HG03108 (cell line): ENCODE measurements at regions not wholly inside any gene's neighbourhood (a gene's known extent, or its start where the extent isn't known, plus 50 kb on each side); places are given as distances from the start of the nearest gene placed in this dataset.
"Not testable (repeated sequence)": the region's sequence is repeated elsewhere in the genome, so short reads cannot be mapped to it uniquely, and the experiment has no call there.

Source experiments
- ATAC-seq: cut with Tn5 transposase; IDR thresholded peaks from one replicate; pipeline ENCODE4 v1.9.1; 2021; ENCODE audit warnings: moderate library complexity; ENCODE audit not compliant: unreplicated experiment

DNA sequence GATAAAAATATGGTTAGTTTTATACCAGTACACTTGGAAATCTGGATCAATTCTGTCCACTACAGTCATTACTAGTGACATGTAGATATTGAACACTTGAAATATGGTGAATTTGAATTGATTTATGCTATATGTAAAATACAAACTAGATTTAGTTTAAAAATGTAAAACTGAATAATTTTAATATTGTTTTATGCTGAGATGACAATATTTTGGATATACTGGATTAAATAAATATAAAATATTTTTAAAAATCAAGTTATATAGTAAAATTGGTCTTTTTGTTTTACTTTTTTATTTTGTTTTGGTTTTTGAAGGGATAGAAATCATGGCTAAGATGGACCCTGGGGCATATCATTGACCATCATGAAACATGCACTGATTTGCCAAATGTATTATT, 1372.8 kb upstream of the CDH18 start:
- ATAC-seq, result not testable (repeated sequence)

- not testable (repeated sequence) for ATAC-seq
Measured at GRCh38 chr5:21341948-21342261, 1353.9 kb upstream of the CDH18 start.

DNA sequence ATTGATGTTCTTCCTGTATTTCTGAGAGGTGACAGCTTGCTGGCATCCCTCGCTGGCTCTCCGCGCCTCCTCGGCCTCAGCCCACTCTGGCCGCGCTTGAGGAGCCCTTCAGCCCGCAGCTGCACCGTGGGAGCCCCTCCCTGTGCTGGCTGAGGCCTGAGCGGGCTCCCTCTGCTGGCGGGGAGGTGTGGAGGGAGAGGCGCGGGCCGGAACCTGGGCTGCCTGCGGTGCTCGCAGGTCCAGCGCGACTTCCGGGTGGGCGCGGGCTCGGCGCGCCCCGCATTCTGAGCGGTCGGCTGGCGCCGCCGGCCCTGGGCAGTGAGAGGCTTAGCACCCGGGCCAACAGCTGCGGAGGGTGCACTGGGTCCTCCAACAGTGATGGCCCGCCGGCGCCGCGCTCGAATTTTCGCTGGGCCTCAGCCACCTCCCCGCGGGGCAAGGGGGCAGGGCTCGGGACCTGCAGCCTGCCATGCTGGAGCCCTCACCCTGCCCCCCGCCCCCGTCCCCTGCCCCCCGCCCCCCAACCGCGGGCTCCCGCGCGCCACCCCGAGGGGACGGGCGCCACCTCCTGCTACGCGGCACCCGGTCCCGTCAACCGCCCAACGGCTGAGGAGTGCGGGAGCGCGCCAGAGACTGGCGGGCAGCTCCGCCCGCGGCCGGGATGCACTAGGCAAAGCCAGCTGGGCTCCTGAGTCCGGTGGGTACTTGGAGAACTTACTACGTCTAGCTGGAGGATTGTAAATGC, 1353.4 kb upstream of the CDH18 start:
- ATAC-seq, result not testable (repeated sequence)

- ATAC-seq, result not testable (repeated sequence)
Measured at GRCh38 chr5:21340233-21340632, 1352.2 kb upstream of the CDH18 start.

- not testable (repeated sequence) for ATAC-seq
Measured at GRCh38 chr5:21336478-21336877, 1348.5 kb upstream of the CDH18 start.

- not testable (repeated sequence) for ATAC-seq
Measured at GRCh38 chr5:21315376-21315775, 1327.4 kb upstream of the CDH18 start.

DNA sequence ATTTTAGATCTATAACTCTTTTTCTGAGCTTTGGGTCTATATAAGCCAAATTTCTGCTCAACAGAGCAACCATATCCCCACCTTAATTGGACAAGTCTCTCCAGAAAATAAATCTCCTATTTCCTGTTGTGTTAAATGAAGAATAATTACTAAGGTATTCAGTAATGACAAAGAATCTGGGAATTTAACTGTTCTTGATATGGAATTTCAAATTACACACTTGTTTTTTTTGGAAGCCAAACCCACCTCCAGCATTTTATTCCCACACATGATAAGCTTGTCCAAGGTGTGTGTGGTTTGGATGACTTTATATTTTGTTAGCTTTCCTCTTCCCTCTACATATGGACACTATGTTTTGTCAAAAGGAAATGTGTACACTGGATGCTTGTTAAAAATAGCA, 1313.2 kb upstream of the CDH18 start:
- not testable (repeated sequence) for ATAC-seq

GRCh38 chr5:21274361-21274760, 1286.4 kb upstream of the CDH18 start:
- not testable (repeated sequence) for ATAC-seq

DNA sequence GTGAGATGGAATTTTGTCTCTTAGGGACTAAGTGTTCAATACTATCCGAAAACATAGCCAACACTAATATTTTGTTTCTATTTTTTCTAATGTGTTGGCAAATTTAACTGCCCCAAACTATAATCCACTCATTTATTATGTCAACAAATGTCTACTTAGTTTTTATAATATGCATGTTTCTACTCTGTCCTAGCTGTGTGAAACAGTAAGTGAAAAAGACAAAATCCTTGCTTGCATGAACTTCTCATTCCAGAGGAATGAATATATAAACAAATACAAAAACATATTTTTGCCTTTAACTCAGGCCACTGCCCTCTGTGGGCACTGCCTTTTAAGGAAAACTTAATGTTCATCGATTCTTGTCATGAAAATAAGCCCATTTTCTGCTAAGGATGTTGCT, 1275.4 kb upstream of the CDH18 start:
- ATAC-seq, result no peak

DNA sequence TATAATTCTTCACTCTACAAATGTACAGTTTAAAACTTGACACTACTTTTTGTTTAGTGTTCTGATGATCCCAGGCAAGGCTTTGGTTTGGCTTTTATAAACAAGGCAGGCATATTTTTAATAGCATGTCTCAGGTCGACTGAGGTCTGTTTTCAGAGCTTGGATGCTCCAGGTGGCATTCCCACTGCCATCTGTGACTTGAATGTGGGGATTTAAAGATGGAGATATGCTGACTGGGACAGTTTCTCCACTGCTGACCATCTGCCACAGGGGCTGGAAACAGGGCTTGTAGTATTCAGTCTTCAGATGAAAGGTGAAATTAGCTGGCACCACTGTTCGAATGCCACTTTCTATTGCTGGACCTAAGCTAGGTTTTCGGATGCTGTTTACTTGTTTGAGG, 1266.2 kb upstream of the CDH18 start:
- ATAC-seq, result no peak

- ATAC-seq, result no peak
Measured at GRCh38 chr5:21244982-21245381, 1257.0 kb upstream of the CDH18 start.

DNA sequence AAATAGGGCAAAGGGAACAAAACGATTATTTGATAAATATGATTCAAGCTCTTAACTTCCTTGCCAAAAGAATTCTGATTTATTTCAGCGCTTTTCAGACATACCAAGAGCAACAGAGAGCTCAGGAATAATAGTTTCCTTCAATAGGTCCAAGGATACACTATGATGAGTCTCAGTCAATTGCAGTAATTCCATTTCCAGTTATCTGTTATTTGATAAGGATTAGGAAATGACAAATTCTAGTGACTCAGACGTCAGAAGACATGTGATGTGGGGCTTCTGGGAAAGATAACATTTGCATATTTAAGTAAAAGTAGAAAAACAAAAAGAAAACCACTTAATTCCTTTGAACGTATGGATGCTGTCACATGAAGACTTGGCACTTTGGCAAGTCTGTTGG, 1250.8 kb upstream of the CDH18 start:
- ATAC-seq, result no peak

- ATAC-seq, result no peak
Measured at GRCh38 chr5:21237461-21237860, 1249.5 kb upstream of the CDH18 start.

DNA sequence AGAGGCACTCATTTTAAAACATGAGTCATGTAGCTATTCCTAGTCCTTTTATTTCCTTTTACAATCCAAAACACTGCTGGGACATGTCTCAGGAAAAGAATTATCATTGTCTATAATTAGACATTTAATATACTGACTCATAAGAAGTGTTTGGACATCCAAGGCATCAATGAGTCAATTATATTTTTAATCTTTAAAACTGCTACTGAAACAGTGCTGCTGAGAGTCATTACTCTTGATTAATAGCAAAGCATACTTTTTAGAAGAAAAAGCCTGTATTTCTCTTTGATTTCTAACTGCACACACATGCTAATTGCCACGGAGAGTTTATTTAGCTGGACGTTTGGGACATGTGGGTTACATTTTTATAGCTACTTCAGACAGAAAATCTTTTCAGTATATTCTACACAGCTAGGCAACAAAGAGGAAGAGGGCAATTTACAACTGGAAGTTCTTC, 1249.0 kb upstream of the CDH18 start:
- no peak for ATAC-seq

DNA sequence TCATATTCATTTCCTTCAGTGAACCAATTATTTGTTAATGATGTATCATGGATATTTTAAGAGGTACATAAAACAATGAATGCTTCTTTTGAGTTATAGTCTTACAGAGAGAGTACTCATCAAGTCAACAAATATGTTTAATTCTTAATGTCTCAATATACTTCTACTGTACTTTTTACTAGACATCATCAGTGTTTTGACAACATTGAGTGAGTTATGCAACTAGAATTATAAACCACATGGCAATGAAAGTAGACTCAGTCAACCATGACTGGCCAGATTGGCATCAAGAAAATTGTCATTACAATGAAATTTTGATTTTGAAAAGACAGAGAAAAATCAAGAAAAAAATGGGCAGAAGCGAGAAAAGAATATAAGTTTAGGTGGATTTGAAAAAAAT, 1248.1 kb upstream of the CDH18 start:
- ATAC-seq, result no peak

DNA sequence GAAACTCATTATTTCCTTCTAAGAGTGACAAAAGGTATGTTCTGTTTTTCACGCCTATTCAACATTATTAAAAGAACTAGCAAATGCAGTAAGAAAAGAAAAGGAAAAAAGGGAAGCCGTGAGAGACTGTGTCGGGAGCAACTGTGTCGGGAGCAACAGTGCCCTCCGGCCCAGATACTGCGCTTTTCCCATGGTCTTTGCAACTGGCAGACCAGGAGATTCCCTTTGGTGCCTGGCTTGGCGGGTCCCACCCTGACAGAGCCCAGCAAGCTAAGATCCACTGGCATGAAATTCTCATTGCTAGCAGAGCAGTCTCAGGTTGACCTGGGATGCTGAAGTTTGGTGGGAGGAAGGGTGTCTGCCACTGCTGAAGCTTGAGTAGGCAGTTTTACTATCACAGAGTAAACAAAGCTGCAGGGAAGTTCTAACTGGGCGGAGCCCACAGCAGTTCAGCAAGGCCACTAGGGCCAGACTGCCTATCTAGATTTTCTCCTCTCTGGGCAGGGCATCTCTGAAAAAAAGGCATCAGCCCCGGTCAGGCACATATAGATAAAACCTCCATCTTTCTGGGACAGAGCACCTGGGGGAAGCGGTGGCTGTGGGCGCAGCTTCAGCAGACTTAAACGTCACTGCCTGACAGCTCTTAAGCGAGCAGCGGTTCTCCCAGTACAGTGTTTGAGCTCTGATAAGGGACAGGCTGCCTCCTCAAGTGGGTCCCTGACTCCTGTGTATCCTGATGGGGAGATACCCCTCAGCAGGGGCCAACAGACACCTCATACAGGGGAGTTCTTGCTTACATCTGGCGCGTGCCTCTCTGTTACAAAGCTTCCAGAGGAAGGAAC, 1237.4 kb upstream of the CDH18 start:
- no peak for ATAC-seq

- no peak for ATAC-seq
Measured at GRCh38 chr5:21221616-21222015, 1233.6 kb upstream of the CDH18 start.

GRCh38 chr5:21219966-21220365, 1232.0 kb upstream of the CDH18 start:
- ATAC-seq, result no peak

GRCh38 chr5:21219251-21219650, 1231.3 kb upstream of the CDH18 start:
- ATAC-seq, result no peak

- no peak for ATAC-seq
Measured at GRCh38 chr5:21212026-21212425, 1224.0 kb upstream of the CDH18 start.

GRCh38 chr5:21209409-21209808, 1221.4 kb upstream of the CDH18 start:
- no peak for ATAC-seq

GRCh38 chr5:21199087-21199486, 1211.1 kb upstream of the CDH18 start:
- ATAC-seq, result no peak
